Hepatocyte (in vitro differentiated cells): ENCODE measurements at regions not wholly inside any gene's neighbourhood (a gene's known extent, or its start where the extent isn't known, plus 50 kb on each side); places are given as distances from the start of the nearest gene placed in this dataset.

Experiments
- DNase-seq: peaks from one replicate; pipeline ENCODE4 v3.0.0-alpha.2; 2016; ENCODE audit warnings: low spot score
- H2AFZ ChIP-seq: fragments of 200-600 bp; sonication (generic); 2 replicates; pipeline ENCODE4 v1.6.0; 2016; ENCODE audit warnings: antibody characterized with exemption, mild to moderate bottlenecking
- H3K27ac ChIP-seq: fragments of 200-600 bp; sonication (generic); 2 replicates; pipeline ENCODE4 v1.5.1; 2016; ENCODE audit warnings: mild to moderate bottlenecking
- H3K27me3 ChIP-seq: fragments of 200-600 bp; sonication (generic); 2 replicates; pipeline ENCODE4 v1.6.1; 2016
- H3K36me3 ChIP-seq: fragments of 200-600 bp; sonication (generic); replicated peaks from 2 replicates; pipeline ENCODE4 v1.5.1; 2016; ENCODE audit warnings: low read depth; ENCODE audit not compliant: insufficient read depth
- H3K4me1 ChIP-seq: fragments of 200-600 bp; sonication (generic); 2 replicates; pipeline ENCODE4 v1.5.1; 2016; ENCODE audit warnings: mild to moderate bottlenecking, moderate library complexity; ENCODE audit not compliant: insufficient read depth
- H3K4me2 ChIP-seq: fragments of 200-600 bp; sonication (generic); 2 replicates; pipeline ENCODE4 v1.6.0; 2016
- H3K4me3 ChIP-seq: fragments of 200-600 bp; sonication (generic); 2 replicates; pipeline ENCODE4 v1.5.1; 2016; ENCODE audit warnings: mild to moderate bottlenecking
- H3K79me2 ChIP-seq: fragments of 200-600 bp; sonication (generic); 2 replicates; pipeline ENCODE4 v1.6.0; 2017; ENCODE audit warnings: mild to moderate bottlenecking
- H3K9me2 ChIP-seq: fragments of 200-600 bp; sonication (generic); replicated peaks from 2 replicates; pipeline ENCODE4 v1.6.0; 2017; ENCODE audit warnings: mild to moderate bottlenecking; ENCODE audit not compliant: insufficient read depth
- H3K9me3 ChIP-seq: fragments of 200-600 bp; sonication (generic); 2 replicates; pipeline ENCODE4 v1.5.1; 2016; ENCODE audit warnings: low read depth, mild to moderate bottlenecking
- H4K20me1 ChIP-seq: fragments of 200-600 bp; sonication (generic); 2 replicates; pipeline ENCODE4 v1.6.0; 2016; ENCODE audit warnings: mild to moderate bottlenecking; ENCODE audit not compliant: insufficient read depth, poor library complexity, severe bottlenecking
- EZH2 ChIP-seq: fragments of 200-600 bp; sonication (generic); IDR thresholded peaks from 2 replicates; pipeline ENCODE4 v1.6.1; 2016; ENCODE audit warnings: antibody characterized with exemption, mild to moderate bottlenecking, borderline replicate concordance
- EZH2phosphoT487 ChIP-seq: fragments of 200-600 bp; sonication (generic); IDR thresholded peaks from one replicate; pipeline ENCODE4 v1.6.1; 2018; ENCODE audit warnings: antibody characterized with exemption, mild to moderate bottlenecking, low read depth, moderate library complexity; ENCODE audit not compliant: unreplicated experiment, severe bottlenecking
- WGBS: methylation state at CpG from one replicate; pipeline ENCODE4 v1.1.6; 2016; ENCODE audit warnings: low lambda C conversion rate; ENCODE audit errors: missing lambda C conversion rate; 5-methylcytosine and 5-hydroxymethylcytosine counted together
- TF ChIP-seq, protein P1 (sequence below): fragments of 200-600 bp; sonication (generic); IDR thresholded peaks from 2 replicates; pipeline ENCODE4 v1.5.1; 2016; ENCODE audit warnings: antibody characterized with exemption, mild to moderate bottlenecking; ENCODE audit not compliant: poor library complexity

DNA sequence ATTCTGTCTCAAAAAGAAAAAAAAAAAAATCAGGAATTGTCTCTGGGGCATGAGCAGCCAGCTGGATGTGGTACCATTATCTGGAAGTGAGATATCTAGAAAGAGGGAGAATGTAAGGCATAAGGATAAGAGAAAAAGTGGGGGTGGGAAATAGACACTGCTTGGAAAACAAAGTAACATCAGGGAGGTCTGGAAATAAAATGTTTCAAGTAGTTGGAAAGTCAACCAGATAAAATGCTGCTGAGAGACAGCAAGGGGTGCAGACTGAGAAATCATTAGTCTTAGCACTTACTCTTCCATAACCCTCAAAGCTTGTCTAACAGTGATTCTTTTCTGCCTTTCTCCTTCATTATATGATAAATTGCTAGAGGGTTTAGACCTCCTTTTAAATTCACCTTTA, 159.7 kb upstream of the TBL1XR1 start:
- no peaks in the 10 kb centered on the region for H3K9me3 ChIP-seq
- no peaks in the 10 kb centered on the region for H3K79me2 ChIP-seq
- no peak for DNase-seq
- H3K9me2 ChIP-seq = no peaks in the 10 kb centered on the region
- H3K27me3 ChIP-seq = no peaks in the 10 kb centered on the region
- H3K36me3 ChIP-seq = no peaks in the 10 kb centered on the region
- peak overlapping the region; percentile 97 for H3K27ac ChIP-seq
- TF ChIP-seq EZH2 (no peak), EZH2phosphoT487 (no peak)
- TF ChIP-seq, protein P1, sequence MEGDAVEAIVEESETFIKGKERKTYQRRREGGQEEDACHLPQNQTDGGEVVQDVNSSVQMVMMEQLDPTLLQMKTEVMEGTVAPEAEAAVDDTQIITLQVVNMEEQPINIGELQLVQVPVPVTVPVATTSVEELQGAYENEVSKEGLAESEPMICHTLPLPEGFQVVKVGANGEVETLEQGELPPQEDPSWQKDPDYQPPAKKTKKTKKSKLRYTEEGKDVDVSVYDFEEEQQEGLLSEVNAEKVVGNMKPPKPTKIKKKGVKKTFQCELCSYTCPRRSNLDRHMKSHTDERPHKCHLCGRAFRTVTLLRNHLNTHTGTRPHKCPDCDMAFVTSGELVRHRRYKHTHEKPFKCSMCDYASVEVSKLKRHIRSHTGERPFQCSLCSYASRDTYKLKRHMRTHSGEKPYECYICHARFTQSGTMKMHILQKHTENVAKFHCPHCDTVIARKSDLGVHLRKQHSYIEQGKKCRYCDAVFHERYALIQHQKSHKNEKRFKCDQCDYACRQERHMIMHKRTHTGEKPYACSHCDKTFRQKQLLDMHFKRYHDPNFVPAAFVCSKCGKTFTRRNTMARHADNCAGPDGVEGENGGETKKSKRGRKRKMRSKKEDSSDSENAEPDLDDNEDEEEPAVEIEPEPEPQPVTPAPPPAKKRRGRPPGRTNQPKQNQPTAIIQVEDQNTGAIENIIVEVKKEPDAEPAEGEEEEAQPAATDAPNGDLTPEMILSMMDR = no peak
- no peak overlapping the region for H2AFZ ChIP-seq
- peak overlapping the region; percentile 23 for H3K4me2 ChIP-seq
- no peaks in the 10 kb centered on the region for H4K20me1 ChIP-seq
- peaks cover 57% of the 10 kb centered on the region for H3K4me1 ChIP-seq
- no peak overlapping the region for H3K4me3 ChIP-seq

DNA sequence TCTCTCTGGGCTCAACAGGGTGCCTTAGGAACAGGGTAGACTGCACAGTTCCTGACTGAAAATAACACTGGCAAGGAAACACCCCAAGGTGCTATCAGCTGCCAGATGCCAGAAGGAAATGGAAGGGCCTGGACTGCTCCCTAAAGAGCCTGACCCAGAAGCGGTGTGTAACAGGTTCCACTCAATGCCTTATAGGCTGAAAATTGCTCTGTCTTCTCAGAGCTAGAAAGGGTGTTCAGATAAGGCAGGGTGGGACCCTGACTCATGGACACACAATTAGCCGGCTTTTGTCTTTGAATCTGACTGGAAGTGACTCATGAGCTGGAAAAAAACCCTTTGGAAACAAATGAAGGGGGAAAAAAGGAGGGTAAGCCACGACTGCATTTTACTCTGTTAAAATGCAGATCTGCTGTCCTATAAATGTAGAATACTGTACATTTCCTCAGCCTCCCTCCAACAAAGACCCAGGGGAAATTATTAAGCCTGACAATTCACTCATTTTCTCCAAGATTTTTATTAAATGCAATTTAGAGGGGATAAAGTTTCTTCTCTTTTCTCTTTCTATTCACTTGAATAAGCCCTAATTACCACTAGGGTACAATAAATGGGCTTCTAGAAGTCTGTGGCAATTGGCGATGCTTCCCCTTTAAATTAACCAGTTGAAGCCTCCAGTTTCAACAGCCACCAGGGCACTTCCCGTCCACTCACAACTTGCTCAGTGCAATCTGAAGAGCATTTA, 160.2 kb upstream of the TBL1XR1 start:
- WGBS = 29% methylated on average over 5 of the region's 5 CpGs
- TF ChIP-seq EZH2phosphoT487 (no peak), EZH2 (no peak)
- TF ChIP-seq, protein P1 = peak; percentile 8
- no peaks in the 10 kb centered on the region for H3K79me2 ChIP-seq
- no peaks in the 10 kb centered on the region for H4K20me1 ChIP-seq
- H3K27me3 ChIP-seq = no peaks in the 10 kb centered on the region
- peak overlapping the region; percentile 80 for H3K4me2 ChIP-seq
- H3K4me1 ChIP-seq = peaks cover 55% of the 10 kb centered on the region
- peak overlapping the region; percentile 97 for H3K27ac ChIP-seq
- DNase-seq = peak; percentile 83
- no peaks in the 10 kb centered on the region for H3K9me3 ChIP-seq
- H3K4me3 ChIP-seq = no peak overlapping the region
- no peaks in the 10 kb centered on the region for H3K9me2 ChIP-seq
- H2AFZ ChIP-seq = no peak overlapping the region
- no peaks in the 10 kb centered on the region for H3K36me3 ChIP-seq

DNA sequence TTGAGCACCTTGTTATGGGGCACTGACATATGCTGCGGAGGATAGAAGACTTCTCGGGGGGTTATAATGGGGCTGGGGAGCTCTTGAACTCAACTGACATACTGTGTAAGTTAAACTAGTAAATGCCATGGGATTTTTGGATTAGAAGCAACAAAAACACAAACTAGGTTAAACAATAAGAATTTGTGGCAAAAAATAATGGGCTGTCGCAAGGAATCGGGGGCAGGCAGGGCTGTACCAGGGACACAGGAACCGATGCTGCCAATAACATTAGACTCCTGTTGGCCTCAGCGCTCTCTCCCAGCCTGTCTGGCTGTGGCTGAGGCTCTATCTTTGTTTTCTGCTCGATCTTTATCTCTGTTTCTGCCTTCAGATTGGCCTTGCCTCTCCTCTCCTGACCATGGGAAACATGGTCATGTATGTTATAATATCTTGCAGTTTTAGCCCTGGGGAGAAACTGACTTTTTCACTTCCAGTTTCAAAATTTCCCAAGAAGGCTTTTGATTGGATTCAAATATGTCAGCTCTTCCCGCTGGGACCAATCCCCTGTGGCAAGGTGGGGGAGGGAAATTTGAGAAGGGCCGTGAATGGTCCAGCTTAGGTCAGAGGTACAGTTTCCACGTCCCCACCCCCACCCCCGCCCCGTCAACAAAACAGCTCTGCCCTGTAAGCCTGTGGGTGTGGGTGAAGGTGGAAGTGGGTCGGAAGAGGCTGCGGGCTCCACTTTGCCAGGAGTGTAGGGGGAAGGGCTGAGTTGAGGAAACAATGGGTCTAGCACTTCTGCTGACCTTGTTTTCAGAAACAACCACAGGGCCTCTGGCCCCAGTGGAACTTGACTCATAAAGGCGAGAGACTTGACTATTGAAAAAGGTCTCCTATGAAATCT, 161.1 kb upstream of the TBL1XR1 start:
- H3K36me3 ChIP-seq = no peaks in the 10 kb centered on the region
- H3K9me2 ChIP-seq = no peaks in the 10 kb centered on the region
- H3K27ac ChIP-seq = peak overlapping the region; percentile 97
- H3K4me2 ChIP-seq = peak overlapping the region; percentile 80
- no peaks in the 10 kb centered on the region for H3K27me3 ChIP-seq
- H3K9me3 ChIP-seq = no peaks in the 10 kb centered on the region
- WGBS = 30% methylated on average over 15 of the region's 15 CpGs
- H3K4me3 ChIP-seq = no peak overlapping the region
- peaks cover 56% of the 10 kb centered on the region for H3K4me1 ChIP-seq
- peak overlapping the region; percentile 2 for H2AFZ ChIP-seq
- no peaks in the 10 kb centered on the region for H3K79me2 ChIP-seq
- no peaks in the 10 kb centered on the region for H4K20me1 ChIP-seq
- TF ChIP-seq EZH2 (no peak), EZH2phosphoT487 (no peak)
- TF ChIP-seq, protein P1 = no peak
- peak; percentile 73 for DNase-seq
